ES-I3 (cell line): ENCODE measurements at regions not wholly inside any gene's neighbourhood (a gene's known extent, or its start where the extent isn't known, plus 50 kb on each side); places are given as distances from the start of the nearest gene placed in this dataset.

Experiments
- H3K36me3 ChIP-seq: 2 replicates; pipeline ENCODE4 v1.6.1; 2013; ENCODE audit warnings: mild to moderate bottlenecking, low read length, control low read depth, moderate library complexity; ENCODE audit not compliant: insufficient read depth
- H3K4me1 ChIP-seq: 2 replicates; pipeline ENCODE4 v1.6.1; 2013; ENCODE audit warnings: mild to moderate bottlenecking, control low read depth, low read length; ENCODE audit not compliant: insufficient read depth
- H3K9ac ChIP-seq: 2 replicates; pipeline ENCODE4 v1.6.1; 2013; ENCODE audit warnings: low read depth, mild to moderate bottlenecking, low read length, moderate library complexity
- H3K9me3 ChIP-seq: 2 replicates; pipeline ENCODE4 v1.6.1; 2013; ENCODE audit warnings: mild to moderate bottlenecking, low read length, moderate library complexity; ENCODE audit not compliant: control insufficient read depth, insufficient read depth

DNA sequence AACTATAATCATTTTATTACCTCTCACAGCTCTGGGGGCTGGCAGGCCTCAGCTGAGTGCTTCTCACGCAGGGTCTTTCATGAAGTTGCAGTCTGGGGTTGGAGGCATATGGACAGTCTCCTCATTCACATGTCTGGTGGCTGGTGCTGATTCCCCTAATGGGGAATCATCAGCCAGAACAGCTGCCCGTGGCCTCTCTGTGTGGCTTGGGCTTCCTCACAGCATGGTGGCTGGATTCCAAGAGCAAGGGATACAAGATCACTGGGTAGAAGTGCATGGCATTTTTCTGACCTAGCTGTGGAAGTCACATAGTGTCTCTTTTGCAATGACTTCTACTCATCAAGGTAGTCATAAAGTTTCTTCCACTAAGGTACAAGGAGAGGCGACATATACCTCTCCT, 59.0 kb upstream of the LAPTM4A start:
- peaks cover 4% of the 10 kb centered on the region for H3K9me3 ChIP-seq
- peaks cover 4% of the 10 kb centered on the region; the same call in 1 of the 2 replicates for H3K4me1 ChIP-seq
- H3K9ac ChIP-seq: no peak overlapping the region
- H3K36me3 ChIP-seq: no peaks in the 10 kb centered on the region

DNA sequence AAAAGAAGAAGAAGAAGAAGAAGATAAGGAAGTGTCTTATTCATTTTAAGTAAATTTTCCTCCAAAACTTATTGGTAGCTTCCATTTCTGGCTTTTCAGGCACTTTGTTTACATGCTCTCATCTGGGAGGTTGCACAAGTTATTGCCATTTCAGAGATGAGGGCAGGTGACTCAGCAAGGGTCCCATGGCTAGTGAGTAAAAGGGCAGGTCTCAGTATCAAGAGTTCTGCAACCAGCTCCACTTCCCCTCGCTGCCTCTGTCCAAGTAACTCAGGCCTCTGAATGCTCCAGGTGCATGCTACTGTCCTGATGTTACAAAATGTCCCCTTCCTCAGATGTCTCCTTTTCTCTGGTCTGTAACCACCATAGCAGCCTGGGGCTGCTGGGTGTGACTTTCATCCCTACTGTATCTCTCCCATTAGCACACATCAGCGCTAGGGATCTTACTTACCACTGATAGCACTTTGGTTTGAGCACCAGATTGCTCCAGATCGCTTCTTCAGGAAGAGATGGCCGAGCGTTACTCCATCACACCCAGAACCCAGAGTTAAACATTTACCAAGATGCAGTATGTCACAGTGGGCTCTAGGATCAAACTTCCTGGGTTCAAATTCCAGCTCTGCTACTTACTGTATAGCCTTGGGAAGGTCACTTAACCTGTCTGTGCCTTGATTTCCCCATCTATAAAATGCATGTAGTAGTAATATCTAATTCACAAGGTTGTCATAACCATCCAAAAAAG, 57.4 kb upstream of the LAPTM4A start:
- peaks cover 4% of the 10 kb centered on the region for H3K9me3 ChIP-seq
- no peak overlapping the region for H3K9ac ChIP-seq
- peaks cover 4% of the 10 kb centered on the region; the same call in 1 of the 2 replicates for H3K4me1 ChIP-seq
- H3K36me3 ChIP-seq: no peaks in the 10 kb centered on the region

- Histone ChIP-seq H3K4me1 (peaks cover 4% of the 10 kb centered on the region; the same call in 1 of the 2 replicates), H3K9me3 (peaks cover 4% of the 10 kb centered on the region), H3K9ac (no peak overlapping the region), H3K36me3 (no peaks in the 10 kb centered on the region)
Observed at GRCh38 chr2:20107776-20108175, 56.3 kb upstream of the LAPTM4A start.

DNA sequence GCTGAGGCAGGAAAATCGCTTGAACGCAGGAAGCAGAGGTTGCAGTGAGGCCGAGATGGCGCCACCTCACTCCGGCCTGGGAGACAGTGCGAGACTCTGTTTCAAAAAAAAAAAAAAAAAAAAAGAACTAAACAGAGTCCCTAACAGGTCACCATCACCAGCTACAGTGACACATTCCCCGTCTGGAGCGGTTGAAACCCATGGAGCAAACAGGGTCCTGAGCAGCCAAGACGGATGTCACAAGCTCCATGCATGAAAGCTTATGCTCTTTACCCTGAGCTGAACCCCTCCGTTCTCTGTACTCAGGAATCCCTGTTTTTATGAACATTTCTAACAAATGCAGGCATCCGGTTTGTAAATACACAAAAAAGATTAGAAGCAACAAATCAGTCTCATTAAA, 55.9 kb upstream of the LAPTM4A start:
- H3K36me3 ChIP-seq: no peaks in the 10 kb centered on the region
- peaks cover 4% of the 10 kb centered on the region for H3K9me3 ChIP-seq
- peaks cover 4% of the 10 kb centered on the region; the same call in 1 of the 2 replicates for H3K4me1 ChIP-seq
- peak overlapping the region; percentile 56; the same call in 1 of the 2 replicates for H3K9ac ChIP-seq

- peaks cover 3% of the 10 kb centered on the region; the same call in 1 of the 2 replicates for H3K4me1 ChIP-seq
- peaks cover 6% of the 10 kb centered on the region for H3K9me3 ChIP-seq
- H3K36me3 ChIP-seq: no peaks in the 10 kb centered on the region
- peak overlapping the region; percentile 56; the same call in 1 of the 2 replicates for H3K9ac ChIP-seq
Observed at GRCh38 chr2:20106746-20107145, 55.3 kb upstream of the LAPTM4A start.

DNA sequence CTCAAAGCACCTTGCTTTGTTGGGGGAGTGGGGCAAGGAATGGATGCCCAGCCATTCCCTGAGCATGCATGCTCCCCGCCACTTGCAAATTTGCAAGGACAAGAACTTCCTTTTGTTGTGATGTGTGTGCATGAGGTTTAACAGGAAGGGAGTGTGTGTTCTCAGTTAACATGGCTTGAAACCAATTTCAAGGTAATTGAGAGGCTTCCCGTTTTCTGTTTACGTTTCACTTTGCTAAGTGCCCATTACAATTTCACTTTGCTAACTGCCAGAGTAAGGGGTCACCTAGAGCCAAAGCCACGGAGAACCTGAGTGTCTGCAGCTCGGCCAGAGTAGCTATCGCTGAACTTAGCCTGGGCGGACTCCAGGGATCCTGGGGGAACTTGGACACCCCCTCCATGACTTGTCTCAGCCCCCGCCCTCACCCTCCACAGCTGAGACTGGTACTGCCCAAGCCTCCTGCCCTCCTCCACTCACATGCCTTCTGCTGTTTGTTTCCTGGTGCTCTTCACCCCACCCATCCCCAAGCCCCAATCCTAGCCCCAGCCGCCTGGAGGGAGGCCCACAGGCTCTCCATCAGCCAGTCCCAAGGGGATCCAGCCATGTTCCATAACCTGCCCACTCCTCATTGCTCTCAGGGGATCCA, 53.6 kb upstream of the LAPTM4A start:
- Histone ChIP-seq H3K36me3 (no peaks in the 10 kb centered on the region), H3K9ac (no peak overlapping the region), H3K9me3 (peaks cover 6% of the 10 kb centered on the region), H3K4me1 (no peaks in the 10 kb centered on the region)

DNA sequence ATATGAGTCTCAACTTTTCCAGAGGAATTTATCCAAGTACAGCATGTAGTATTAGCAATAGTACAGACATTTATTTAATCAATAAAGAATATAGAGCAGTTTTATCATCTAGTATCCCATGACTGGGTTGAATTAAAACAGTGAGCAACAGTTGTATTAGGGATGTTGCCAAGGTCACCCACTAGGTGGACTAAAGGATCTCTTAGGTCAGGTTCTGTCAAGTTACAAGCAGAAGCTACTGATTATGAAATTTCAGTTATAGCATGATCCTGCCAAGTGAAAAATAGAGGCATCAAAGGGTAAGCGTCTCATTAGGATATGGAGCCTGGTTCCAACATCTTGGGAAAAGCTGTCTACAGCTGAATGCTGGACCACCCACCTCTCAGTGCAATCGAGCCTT, 52.1 kb upstream of the LAPTM4A start:
- no peak overlapping the region for H3K9ac ChIP-seq
- no peaks in the 10 kb centered on the region for H3K4me1 ChIP-seq
- H3K36me3 ChIP-seq: no peaks in the 10 kb centered on the region
- peaks cover 6% of the 10 kb centered on the region for H3K9me3 ChIP-seq
